GM19240 (cell line): ENCODE measurements at regions not wholly inside any gene's neighbourhood (a gene's known extent, or its start where the extent isn't known, plus 50 kb on each side); places are given as distances from the start of the nearest gene placed in this dataset.

ENCODE experiments used
- DNase-seq: peaks from one replicate; pipeline ENCODE4 v3.0.0; 2011; ENCODE audit warnings: low spot score; ENCODE audit not compliant: insufficient read length

- DNase-seq, result no peak
These were observed 530.6 kb downstream of the MN1 start for GRCh38 chr22:27270818-27271510.

DNA sequence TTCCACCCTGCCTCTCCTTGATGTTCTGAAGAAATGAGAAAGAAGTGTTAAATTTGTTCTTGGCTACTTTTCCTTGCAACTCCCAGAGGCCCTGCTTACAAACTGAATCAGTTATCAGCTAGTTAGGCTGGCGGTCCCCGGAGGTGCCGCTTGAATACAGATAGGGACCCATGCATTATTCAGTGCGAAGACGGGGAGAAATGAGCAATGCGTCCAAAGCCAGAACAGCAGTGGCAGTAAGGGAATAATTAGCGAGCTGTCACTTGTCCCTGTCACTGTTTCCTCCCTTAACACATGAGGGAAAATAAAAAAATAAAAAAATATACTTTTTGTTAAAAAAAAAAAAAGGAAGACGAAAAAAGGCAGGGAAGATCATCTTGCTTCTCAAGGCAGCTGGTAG is 528.1 kb downstream of the MN1 start:
- no peak for DNase-seq

DNA sequence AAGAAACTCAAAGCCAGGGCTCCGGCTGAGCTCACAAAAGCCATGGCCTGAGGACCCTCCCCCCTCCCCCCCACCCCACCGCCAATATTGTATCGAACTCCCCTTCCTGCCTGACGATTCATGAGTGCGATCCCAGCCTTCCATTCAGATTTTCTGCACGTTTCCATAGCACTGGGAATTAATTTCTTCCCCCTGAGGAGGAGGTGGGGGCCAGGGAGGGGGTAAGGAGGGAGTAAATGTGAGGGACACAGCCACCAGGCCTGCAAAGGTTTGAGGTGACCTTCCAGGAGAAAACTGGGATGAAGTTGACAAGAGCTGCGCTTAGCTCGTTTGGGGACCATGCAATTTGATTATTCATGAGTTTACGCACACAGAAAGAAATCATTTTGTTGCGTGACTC is 527.7 kb downstream of the MN1 start:
- DNase-seq, result no peak

- no peak for DNase-seq
These were observed 526.6 kb downstream of the MN1 start for GRCh38 chr22:27274770-27275449.

DNA sequence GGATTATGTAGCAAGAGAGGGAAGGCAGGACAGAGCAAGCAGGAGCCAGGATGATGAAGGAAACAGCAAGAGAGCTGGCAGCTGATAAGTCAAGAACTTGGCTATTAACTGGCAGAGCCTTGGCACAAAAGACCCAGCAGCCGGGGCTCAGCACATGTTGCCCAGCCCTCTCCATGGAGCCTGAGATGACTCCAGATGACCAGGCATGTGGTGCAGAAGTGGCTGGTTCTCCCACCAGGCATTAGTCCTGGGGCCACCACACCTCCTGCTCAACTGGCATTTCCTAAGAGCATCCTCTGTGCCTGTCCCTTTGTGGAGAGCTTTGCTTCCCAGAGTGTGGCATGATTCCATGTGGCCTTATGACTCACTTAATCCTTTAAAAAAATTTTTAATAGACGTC is 522.6 kb downstream of the MN1 start:
- no peak for DNase-seq

DNA sequence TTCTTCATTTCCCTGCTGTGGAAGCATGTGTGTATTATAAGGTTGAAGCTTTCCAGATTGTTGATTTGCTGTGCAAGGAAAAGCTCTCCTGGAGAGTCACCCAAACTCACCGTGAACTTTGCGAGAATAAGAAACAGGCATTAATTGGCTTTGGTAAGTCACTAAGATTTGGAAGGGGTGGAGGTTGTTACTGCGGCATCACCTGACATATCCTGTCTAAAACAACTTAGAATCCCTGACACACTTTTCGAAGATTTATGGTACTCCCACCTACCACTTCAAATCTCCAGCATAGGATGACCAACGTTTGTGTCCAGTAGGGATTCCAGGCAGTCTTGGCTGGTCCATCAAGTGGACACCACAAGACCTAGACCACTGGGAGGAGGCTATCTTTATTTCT is 518.3 kb downstream of the MN1 start:
- DNase-seq, result no peak

DNA sequence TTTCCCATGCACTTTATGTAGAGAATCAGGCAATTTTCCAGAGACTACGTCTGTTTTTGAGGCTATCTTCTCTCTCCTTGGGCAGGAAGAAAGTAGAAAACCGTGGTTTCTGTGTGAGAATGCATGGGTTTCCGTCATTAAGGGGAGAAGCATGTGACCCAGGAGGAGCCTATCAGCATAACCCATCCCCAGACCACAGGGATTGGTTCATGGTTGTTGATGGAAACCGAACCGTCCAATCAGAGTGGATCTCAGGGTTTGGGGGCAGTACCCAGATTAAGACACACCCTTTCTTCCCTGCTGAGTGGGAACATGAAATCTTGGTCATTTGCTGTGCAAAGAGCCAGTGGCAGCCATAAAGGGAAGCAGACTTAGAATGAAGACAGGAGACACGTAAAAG is 517.8 kb downstream of the MN1 start:
- no peak for DNase-seq

GRCh38 chr22:27284324-27284723 is 517.2 kb downstream of the MN1 start:
- DNase-seq, result no peak

DNA sequence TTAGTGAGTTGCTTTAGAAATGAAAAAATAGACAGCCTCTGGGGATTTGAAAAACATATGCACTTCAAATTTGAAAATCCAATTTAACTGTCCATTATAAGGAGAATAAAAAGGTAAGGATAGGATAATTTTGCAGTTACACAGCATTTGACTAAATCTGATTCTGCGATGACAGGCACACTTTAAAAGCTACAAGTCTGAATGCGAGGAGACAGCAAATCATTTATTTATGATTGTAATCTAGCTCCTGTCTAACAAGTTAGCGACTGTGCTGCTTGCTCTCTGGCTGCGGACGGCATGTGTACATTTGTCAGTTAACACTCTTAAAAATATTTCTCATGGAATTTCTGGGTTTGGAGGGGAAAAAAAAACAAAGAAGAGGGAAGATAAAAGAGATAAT is 514.8 kb downstream of the MN1 start:
- DNase-seq, result no peak

DNA sequence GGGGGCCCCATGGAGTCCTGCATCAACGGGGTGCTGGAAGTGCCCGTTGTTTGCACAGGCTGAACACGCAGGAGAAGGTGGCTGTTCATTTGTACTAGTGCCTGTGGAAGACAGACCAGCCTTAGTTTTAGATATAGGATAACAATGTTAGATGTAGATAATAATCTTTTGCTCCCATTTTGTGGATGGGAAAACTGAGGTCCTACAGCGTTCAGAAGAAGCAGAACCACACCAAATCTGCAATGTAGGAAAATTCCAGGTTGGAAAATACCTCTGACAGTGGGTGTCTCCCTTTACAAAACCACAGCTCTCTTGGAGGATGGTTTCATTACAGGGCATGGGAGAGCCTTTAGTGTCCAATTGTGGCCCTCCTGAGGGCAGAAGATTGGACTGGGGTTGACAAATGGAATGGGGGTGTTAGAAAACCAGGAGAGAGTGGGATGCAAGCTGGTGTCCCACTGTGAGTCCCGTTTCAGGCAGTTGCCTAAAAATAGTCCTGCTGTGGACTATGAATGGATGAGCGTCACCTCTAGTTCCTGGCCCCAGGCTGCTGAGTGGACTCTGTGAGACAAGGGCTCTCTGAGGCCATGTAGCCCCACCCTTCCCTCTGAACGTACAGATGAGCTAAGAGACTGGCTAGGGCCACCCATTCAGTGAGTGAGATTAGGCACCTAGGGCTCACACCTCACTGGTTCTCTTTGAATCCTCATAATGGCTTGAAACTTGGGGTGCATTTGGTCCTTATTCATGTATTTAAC is 508.8 kb downstream of the MN1 start:
- no peak for DNase-seq

GRCh38 chr22:27293721-27294445 is 507.7 kb downstream of the MN1 start:
- no peak for DNase-seq

- no peak for DNase-seq
These were observed 506.5 kb downstream of the MN1 start for GRCh38 chr22:27295040-27295439.

GRCh38 chr22:27295605-27296004 is 506.0 kb downstream of the MN1 start:
- DNase-seq, result no peak

DNA sequence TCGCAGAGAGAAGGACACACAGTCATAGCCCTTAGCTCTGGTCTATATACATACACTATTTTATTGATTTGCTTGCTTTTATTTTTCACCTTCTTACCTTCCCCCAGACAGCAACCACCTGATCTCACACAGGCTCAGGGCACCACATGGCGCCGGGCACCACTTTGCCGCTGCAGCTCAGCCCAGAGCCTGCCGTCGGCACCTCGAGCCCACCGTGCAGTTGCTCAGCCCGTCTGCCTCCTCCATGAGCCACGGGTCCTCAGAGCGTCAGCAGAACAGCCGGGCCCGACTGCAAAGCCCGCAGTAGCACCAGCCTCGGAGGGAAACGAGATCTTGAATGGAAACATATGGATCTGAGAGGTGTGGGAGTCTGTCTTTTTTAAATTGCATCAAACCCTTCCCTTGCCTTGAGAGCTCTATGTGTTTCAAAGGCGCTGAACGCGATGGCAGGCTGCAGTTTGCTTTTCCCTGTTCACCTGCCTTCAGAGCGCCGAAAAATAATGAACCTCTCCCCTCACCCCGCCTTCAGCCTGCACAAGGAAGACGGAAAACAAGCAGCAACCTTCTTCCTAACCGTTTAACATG is 505.4 kb downstream of the MN1 start:
- no peak for DNase-seq

- no peak for DNase-seq
These were observed 504.4 kb downstream of the MN1 start for GRCh38 chr22:27297125-27297524.

DNA sequence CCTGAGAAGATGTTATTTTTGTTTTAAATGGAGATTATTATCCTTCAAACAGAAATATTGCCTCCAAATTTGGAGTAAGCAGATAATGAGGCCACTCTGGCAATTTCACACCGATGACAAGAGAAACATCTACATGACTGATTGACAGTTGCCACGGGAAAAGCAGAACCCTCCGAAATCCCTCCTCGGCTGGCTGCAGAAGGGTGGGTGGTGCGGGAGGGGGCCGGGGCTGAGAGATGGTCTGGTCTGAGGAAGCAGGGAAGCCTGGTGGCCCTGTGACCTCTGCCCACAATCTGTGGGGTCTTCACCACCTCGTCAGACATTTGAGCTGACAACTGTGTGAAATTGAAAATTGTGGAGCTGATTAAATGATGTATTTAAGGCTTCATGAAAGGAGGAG is 503.2 kb downstream of the MN1 start:
- DNase-seq, result no peak

- no peak for DNase-seq
These were observed 502.8 kb downstream of the MN1 start for GRCh38 chr22:27298742-27299141.

DNA sequence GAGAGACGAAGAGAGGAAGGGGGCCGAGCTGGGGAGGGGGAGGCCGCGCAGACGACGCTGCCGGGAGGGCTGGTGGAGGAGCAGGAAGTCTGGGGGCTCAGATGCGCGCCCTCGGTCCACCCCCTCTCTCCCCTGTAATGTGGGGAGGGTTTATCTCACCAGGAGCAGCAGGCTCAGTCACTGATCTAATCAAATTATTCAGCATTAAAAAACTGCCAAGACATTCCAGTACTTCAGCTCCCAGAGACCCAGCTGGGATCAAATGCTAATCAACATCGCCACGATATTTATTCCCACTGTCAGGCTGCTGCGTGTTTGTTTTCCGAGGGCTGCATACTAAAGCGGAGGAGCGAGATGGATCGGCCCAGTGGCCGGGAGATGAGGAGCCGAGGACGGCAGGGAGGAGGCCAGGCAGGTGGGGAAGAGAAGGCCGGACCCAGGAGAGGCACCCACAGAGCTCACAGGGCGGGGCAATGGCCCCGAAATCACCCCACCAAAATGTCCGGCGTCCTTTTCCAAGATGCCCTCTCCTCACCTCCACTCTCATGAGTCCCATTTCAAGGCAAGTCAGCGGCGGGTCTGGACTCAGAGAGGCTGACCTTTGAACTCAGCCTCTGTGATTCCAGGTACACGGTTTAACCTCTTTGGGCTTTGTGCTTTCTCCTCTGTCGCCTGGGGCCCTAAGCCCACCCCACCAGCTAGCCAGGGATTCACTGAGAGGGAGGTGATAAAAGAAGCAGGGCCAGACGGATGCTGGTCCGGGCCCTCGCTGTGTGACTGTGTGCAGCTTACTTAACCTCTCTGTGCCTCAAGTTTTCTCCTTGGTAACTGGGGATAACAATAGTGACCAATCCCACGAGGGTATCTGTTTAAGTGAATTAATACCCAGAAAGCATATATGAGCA is 502.1 kb downstream of the MN1 start:
- no peak for DNase-seq

DNA sequence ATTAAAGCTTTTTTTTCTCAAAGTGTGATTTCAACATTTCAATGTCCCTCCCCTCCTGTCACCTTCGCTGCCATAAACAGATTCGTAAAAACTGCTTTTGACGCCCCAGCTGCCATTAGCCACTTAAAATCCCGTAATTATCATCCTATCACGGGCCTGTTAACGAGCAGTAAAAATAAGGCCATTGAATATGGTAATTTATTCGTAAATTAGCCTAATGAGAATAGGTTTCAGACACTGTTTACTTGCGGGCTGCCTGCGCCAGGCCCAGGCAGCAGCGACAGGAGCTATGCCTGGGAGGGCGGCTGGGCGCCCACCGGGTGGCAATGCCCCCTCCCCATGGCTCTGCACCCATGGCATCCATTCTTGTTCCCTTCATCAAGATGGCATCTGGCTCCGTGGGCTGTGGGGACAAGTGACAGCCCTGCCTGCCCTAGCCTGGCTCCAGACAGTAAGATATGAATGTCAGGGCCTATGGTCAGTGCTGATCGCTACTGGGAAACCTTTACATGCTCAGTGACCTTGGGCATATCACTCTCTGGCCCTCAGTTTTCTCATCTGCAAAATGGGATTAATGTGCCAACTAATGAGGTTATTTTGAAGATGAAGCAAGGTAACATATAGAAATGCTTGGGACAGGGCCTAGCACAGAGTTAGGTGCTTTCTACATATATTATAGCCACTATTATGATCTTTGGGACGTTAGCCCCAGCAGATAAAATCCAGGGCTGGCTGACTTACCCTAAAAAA is 500.8 kb downstream of the MN1 start:
- no peak for DNase-seq

DNA sequence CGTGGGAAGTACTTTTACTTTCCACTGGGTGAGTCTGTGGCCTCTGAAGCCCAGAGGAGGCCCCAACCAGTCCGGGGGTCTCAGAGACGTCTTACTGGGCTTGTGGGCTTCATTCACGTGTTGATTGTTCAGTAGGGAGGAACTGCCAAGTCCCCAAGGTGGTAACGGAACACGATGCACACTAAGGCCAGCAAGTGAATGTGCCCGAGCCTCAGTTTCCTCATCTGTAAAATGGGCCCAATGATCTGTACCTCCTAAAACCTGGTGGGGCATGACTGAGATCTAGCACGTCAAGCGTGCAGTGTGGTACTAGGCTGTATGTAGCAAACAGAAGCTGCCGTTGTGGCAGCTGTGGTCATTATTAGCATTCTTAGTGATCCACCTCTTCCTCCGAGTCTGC is 499.1 kb downstream of the MN1 start:
- DNase-seq, result no peak
